Liver (tissue), 8 donors: ENCODE measurements at regions not wholly inside any gene's neighbourhood (a gene's known extent, or its start where the extent isn't known, plus 50 kb on each side); places are given as distances from the start of the nearest gene placed in this dataset.

Experiments
- DNase-seq: peaks from one replicate; pipeline ENCODE4 v3.0.0-alpha.2; 2017; ENCODE audit warnings: low spot score
- H3K27ac ChIP-seq, 2 donors: one replicate each; pipeline ENCODE4 v1.7.0; 2013; ENCODE audit warnings: inconsistent platforms in 2 of 2, low read length in 2 of 2, control low read depth in 1 of 2, low read depth in 1 of 2, mild to moderate bottlenecking in 1 of 2
- H3K27me3 ChIP-seq, 4 donors: one replicate each; pipeline versions ENCODE4 v1.6.1 to v1.7.0; 2013; ENCODE audit warnings: low read length in 3 of 4, inconsistent platforms in 1 of 4, mild to moderate bottlenecking in 1 of 4, moderate library complexity in 1 of 4; ENCODE audit not compliant: control insufficient read depth in 4 of 4, insufficient read depth in 4 of 4
- H3K36me3 ChIP-seq, 4 donors: one replicate each; pipeline versions ENCODE4 v1.6.1 to v1.7.0; 2013; ENCODE audit warnings: low read length in 3 of 4, mild to moderate bottlenecking in 3 of 4, low read depth in 1 of 4, moderate library complexity in 1 of 4; ENCODE audit not compliant: control insufficient read depth in 4 of 4, insufficient read depth in 3 of 4
- H3K4me1 ChIP-seq, 4 donors: one replicate each; pipeline versions ENCODE4 v1.6.1 to v1.7.0; 2013; ENCODE audit warnings: low read length in 3 of 4, mild to moderate bottlenecking in 3 of 4, moderate library complexity in 1 of 4; ENCODE audit not compliant: control insufficient read depth in 4 of 4, insufficient read depth in 4 of 4
- H3K4me3 ChIP-seq, 3 donors: one replicate each; pipeline versions ENCODE4 v1.6.1 to v1.7.0; 2013; ENCODE audit warnings: low read length in 3 of 3, control low read depth in 1 of 3, low read depth in 1 of 3, mild to moderate bottlenecking in 1 of 3
- H3K9ac ChIP-seq, 2 donors: one replicate each; pipeline ENCODE4 v1.7.0; 2013; ENCODE audit warnings: low read length in 2 of 2, mild to moderate bottlenecking in 2 of 2, moderate library complexity in 2 of 2, control low read depth in 1 of 2, low read depth in 1 of 2
- H3K9me3 ChIP-seq, 4 donors: one replicate each; pipeline versions ENCODE4 v1.6.1 to v1.7.0; 2013; ENCODE audit warnings: low read length in 3 of 4; ENCODE audit not compliant: control insufficient read depth in 4 of 4
- CTCF ChIP-seq: fragments of 150-350 bp; IDR thresholded peaks from 2 replicates; pipeline ENCODE4 v1.5.1; 2017; ENCODE audit warnings: improper control_type of control experiment, low read depth, low read length; ENCODE audit not compliant: missing input control
- EGR1 ChIP-seq, 2 donors: IDR thresholded peaks; 2 replicates each; pipeline ENCODE4 v1.6.1; 2016 to 2018; ENCODE audit warnings: antibody characterized with exemption in 2 of 2, low read depth in 2 of 2
- FOXA1 ChIP-seq: IDR thresholded peaks from 2 replicates; pipeline ENCODE4 v1.6.1; 2016; ENCODE audit warnings: antibody characterized with exemption
- GABPA ChIP-seq, 2 donors: IDR thresholded peaks in 1 of 2; conservative IDR thresholded peaks in 1 of 2; 2 replicates each; pipeline ENCODE4 v1.6.1; 2016; ENCODE audit warnings: antibody characterized with exemption in 2 of 2, mild to moderate bottlenecking in 1 of 2, moderate library complexity in 1 of 2
- JUND ChIP-seq, 2 donors: IDR thresholded peaks; 2 replicates each; pipeline ENCODE4 v1.6.1; 2016; ENCODE audit warnings: antibody characterized with exemption in 2 of 2
- RAD21 ChIP-seq, 2 donors: IDR thresholded peaks; 2 replicates each; pipeline ENCODE4 v1.6.1; 2016; ENCODE audit warnings: antibody characterized with exemption in 2 of 2, mild to moderate bottlenecking in 2 of 2
- REST ChIP-seq: IDR thresholded peaks from 2 replicates; pipeline ENCODE4 v1.6.1; 2016; ENCODE audit warnings: antibody characterized with exemption, mild to moderate bottlenecking
- RXRA ChIP-seq, 2 donors: IDR thresholded peaks; 2 replicates each; pipeline ENCODE4 v1.6.1; 2017 to 2018; ENCODE audit warnings: antibody characterized with exemption in 2 of 2, mild to moderate bottlenecking in 1 of 2
- SP1 ChIP-seq: IDR thresholded peaks from 2 replicates; pipeline ENCODE4 v1.6.1; 2018; ENCODE audit warnings: antibody characterized with exemption, mild to moderate bottlenecking
- YY1 ChIP-seq: IDR thresholded peaks from 2 replicates; pipeline ENCODE4 v1.6.1; 2016; ENCODE audit warnings: antibody characterized with exemption, mild to moderate bottlenecking
- WGBS: extraction: QIAGEN DNeasy Blood & Tissue Kit; methylation state at CpG from one replicate; pipeline ENCODE4 v1.1.7; 2013; 5-methylcytosine and 5-hydroxymethylcytosine counted together
- TF ChIP-seq, protein P1 (sequence below): IDR thresholded peaks from 2 replicates; pipeline ENCODE4 v1.6.1; 2016; ENCODE audit warnings: antibody characterized with exemption
- TF ChIP-seq, protein P2 (sequence below): IDR thresholded peaks from 2 replicates; pipeline ENCODE4 v1.6.1; 2016; ENCODE audit warnings: antibody characterized with exemption
- donor health status: healthy.
- donor health status: healthy.
- donor health status: healthy.
- donor health status: healthy.
- donor health status: healthy.

GRCh38 chr16:86405319-86405718 lies 105.0 kb upstream of the FOXF1 start (continued):
- no peak for TF ChIP-seq REST

DNA sequence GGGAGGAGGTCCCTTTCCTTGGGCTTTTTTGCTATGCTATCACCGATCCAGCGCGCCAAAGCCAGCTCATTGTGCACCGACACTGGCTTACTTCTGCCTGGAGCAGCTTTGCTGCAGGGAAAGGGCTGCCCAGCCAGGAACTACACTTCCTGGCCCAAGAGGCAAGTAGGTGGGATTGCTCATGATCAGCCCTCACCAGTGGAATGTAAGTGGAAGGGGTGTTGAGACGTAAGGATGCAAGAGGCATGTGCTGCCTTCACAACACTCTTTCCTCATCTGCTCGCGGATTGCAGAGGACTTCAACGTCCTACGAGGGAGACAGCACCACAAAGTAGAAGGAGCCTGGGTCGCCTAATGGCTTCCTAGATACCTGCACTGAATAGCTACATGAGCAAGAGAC lies 104.3 kb upstream of the FOXF1 start:
- no peaks in the 10 kb centered on the region for H3K36me3 ChIP-seq
- H3K27me3 ChIP-seq = peaks cover 0 to 13% (median 2%) of the 10 kb centered on the region in 4 donors
- H3K27ac ChIP-seq = no peak overlapping the region
- WGBS = 76% methylated on average over 10 of the region's 10 CpGs
- no peak overlapping the region for H3K4me3 ChIP-seq
- no peak for DNase-seq
- TF ChIP-seq YY1 (no peak), RXRA (IDR thresholded peaks at IDR 0.05) (no peak), JUND (IDR thresholded peaks at IDR 0.05) (no peak), SP1 (no peak), EGR1 (IDR thresholded peaks at IDR 0.05; ENCODE audit: low read depth in 2 of 2) (no peak)
- H3K4me1 ChIP-seq = no peaks in the 10 kb centered on the region
- peaks cover 0 to 4% (median 1%) of the 10 kb centered on the region in 4 donors for H3K9me3 ChIP-seq
- no peak overlapping the region for H3K9ac ChIP-seq

GRCh38 chr16:86408685-86409084 lies 101.6 kb upstream of the FOXF1 start:
- Histone ChIP-seq H3K27me3 (peaks cover 0 to 14% (median 2%) of the 10 kb centered on the region in 4 donors), H3K27ac (no peak overlapping the region), H3K36me3 (peaks cover 0 to 2% (median 0%) of the 10 kb centered on the region in 4 donors), H3K9ac (no peak overlapping the region), H3K4me1 (no peaks in the 10 kb centered on the region), H3K9me3 (peaks cover 3 to 12% (median 10%) of the 10 kb centered on the region in 4 donors), H3K4me3 (no peak overlapping the region)
- no peak for DNase-seq
- TF ChIP-seq EGR1 (IDR thresholded peaks at IDR 0.05; ENCODE audit: low read depth in 2 of 2) = no peak
- TF ChIP-seq YY1 = no peak
- no peak for TF ChIP-seq FOXA1
- 48% methylated on average over 4 of the region's 4 CpGs for WGBS

DNA sequence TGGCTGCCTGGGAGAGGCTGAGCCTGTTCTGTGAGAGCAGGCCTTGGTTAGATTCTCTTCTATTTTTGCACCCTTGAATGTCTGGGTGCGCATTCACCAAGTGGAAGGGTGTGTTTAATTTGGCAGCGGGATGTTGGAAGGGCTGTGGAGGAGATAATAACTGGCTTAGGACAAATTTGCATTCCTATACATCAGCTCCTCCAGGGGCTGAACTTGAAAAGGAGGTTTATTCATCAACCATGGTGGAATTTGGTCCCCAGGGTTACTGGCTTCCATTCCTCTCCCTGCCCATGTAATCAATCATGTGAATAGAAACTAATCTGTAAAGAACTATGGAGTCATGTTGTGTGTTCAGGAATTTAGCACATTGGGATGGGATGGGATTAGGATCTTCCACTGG lies 100.2 kb upstream of the FOXF1 start:
- WGBS = 80% methylated on average over 2 of the region's 2 CpGs

More for the DNA sequence above, 100.2 kb upstream of the FOXF1 start:
- TF ChIP-seq JUND (IDR thresholded peaks at IDR 0.05) = no peak
- TF ChIP-seq, protein P1, sequence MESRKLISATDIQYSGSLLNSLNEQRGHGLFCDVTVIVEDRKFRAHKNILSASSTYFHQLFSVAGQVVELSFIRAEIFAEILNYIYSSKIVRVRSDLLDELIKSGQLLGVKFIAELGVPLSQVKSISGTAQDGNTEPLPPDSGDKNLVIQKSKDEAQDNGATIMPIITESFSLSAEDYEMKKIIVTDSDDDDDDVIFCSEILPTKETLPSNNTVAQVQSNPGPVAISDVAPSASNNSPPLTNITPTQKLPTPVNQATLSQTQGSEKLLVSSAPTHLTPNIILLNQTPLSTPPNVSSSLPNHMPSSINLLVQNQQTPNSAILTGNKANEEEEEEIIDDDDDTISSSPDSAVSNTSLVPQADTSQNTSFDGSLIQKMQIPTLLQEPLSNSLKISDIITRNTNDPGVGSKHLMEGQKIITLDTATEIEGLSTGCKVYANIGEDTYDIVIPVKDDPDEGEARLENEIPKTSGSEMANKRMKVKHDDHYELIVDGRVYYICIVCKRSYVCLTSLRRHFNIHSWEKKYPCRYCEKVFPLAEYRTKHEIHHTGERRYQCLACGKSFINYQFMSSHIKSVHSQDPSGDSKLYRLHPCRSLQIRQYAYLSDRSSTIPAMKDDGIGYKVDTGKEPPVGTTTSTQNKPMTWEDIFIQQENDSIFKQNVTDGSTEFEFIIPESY = no peak
- TF ChIP-seq FOXA1 = no peak
- no peak for TF ChIP-seq CTCF
- TF ChIP-seq, protein P2, sequence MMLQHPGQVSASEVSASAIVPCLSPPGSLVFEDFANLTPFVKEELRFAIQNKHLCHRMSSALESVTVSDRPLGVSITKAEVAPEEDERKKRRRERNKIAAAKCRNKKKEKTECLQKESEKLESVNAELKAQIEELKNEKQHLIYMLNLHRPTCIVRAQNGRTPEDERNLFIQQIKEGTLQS = no peak
- no peak for TF ChIP-seq RXRA (IDR thresholded peaks at IDR 0.05)
- TF ChIP-seq GABPA (IDR thresholded peaks at IDR 0.05 in 1 of 2, conservative IDR thresholded peaks at IDR 0.05 in 1 of 2) = no peak
- TF ChIP-seq RAD21 (IDR thresholded peaks at IDR 0.05) = no peak
- Histone ChIP-seq H3K9me3 (peaks cover 3 to 12% (median 10%) of the 10 kb centered on the region in 4 donors), H3K27me3 (peaks cover 0 to 11% (median 2%) of the 10 kb centered on the region in 4 donors), H3K36me3 (peaks cover 0 to 2% (median 0%) of the 10 kb centered on the region in 4 donors), H3K9ac (no peak overlapping the region), H3K27ac (no peak overlapping the region), H3K4me3 (no peak overlapping the region), H3K4me1 (no peaks in the 10 kb centered on the region)
- no peak for DNase-seq
